ENCODE measurements at regions not wholly inside any gene's neighbourhood (a gene's known extent, or its start where the extent isn't known, plus 50 kb on each side); places are given as distances from the start of the nearest gene placed in this dataset.

- ChIA-PET CTCF (interaction anchor here (0.9 kb wide), 1 partner anchor 199 kb away, joined by 3 read pairs; no protein-coding TSS in a partner anchor), POLR2A (no interaction called here)
- no peak for DNase-seq (ENCODE audit: low read depth, low spot score)
- no peak overlapping the region for H3K4me3 ChIP-seq (ENCODE audit: low read depth, low read length)
- TF ChIP-seq, protein P1, sequence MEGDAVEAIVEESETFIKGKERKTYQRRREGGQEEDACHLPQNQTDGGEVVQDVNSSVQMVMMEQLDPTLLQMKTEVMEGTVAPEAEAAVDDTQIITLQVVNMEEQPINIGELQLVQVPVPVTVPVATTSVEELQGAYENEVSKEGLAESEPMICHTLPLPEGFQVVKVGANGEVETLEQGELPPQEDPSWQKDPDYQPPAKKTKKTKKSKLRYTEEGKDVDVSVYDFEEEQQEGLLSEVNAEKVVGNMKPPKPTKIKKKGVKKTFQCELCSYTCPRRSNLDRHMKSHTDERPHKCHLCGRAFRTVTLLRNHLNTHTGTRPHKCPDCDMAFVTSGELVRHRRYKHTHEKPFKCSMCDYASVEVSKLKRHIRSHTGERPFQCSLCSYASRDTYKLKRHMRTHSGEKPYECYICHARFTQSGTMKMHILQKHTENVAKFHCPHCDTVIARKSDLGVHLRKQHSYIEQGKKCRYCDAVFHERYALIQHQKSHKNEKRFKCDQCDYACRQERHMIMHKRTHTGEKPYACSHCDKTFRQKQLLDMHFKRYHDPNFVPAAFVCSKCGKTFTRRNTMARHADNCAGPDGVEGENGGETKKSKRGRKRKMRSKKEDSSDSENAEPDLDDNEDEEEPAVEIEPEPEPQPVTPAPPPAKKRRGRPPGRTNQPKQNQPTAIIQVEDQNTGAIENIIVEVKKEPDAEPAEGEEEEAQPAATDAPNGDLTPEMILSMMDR (IDR thresholded peaks at IDR 0.05; ENCODE audit: insufficient read depth, low read length, missing control alignments) = no peak
Measured at GRCh38 chr9:21589344-21590056, 107.4 kb upstream of the IFNE start.

- CTCF ChIA-PET = interaction anchor here (0.9 to 2.1 kb wide), 3 partner anchors 198 to 200 kb away, joined by 3 to 11 read pairs (median 7); no protein-coding TSS in a partner anchor
- POLR2A ChIA-PET = interaction anchor here (0.8 kb wide), 2 partner anchors 19 to 99 kb away, joined by 3 read pairs; no protein-coding TSS in a partner anchor
- H3K4me3 ChIP-seq (ENCODE audit: low read depth, low read length) = no peak overlapping the region
- TF ChIP-seq, protein P1 (IDR thresholded peaks at IDR 0.05; ENCODE audit: insufficient read depth, low read length, missing control alignments) = no peak
- DNase-seq (ENCODE audit: low read depth, low spot score) = no peak
Measured at GRCh38 chr9:21590058-21590996, 108.2 kb upstream of the IFNE start.

DNA sequence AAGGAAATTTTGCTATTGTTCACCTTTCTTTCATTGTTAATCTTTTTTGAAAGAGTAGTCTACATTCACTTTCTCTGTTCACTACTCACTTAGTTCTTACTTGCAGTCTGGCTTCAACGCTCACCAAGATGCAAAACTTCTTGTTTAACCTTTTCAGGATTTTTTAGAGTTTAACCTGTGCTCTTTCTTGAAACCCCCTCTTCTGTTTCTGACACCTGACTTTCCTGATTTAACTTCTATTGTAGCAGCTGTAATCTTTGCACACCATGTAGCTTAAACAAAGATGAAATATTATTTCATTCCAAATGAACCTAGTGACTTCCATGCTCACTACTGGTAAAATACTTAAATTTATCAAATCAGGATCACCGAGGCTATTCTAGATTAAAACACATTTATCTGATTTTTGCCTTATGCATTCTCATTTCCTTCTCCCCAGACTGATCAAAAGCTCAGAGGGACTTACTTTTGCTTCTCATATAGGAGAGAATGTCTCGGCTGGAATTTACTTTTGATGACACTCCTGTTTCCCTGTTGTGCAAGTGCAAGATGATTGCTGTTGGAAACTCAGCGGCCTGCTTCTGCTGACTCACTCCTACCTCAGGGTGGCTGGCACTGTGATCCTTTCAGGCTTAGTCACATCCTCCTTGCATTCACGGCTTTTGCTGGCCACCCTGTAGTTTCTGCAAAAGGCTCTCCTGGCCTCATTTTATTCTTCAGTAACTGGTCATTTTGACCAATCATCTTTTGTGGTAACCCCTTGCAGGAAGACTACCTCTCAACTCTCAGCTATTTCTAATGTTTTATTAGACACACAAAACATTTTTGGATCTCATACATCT lies 109.3 kb upstream of the IFNE start:
- peak; percentile 97 for DNase-seq (ENCODE audit: low read depth, low spot score)
- TF ChIP-seq, protein P1 (IDR thresholded peaks at IDR 0.05; ENCODE audit: insufficient read depth, low read length, missing control alignments) = no peak
- CTCF ChIA-PET = interaction anchor here (0.6 to 2.1 kb wide), 4 partner anchors 14 to 273 kb away, joined by 3 to 11 read pairs (median 5); no protein-coding TSS in a partner anchor
- POLR2A ChIA-PET = interaction anchor here (0.8 to 1.3 kb wide), 7 partner anchors 12 to 187 kb away, joined by 3 to 9 read pairs (median 3); no protein-coding TSS in a partner anchor
- H3K4me3 ChIP-seq (ENCODE audit: low read depth, low read length) = peak overlapping the region; percentile 7

GRCh38 chr9:21592063-21592338 lies 109.9 kb upstream of the IFNE start:
- ChIA-PET POLR2A (interaction anchor here (1.0 to 1.3 kb wide), 4 partner anchors 12 to 33 kb away, joined by 3 to 9 read pairs (median 6); no protein-coding TSS in a partner anchor), CTCF (interaction anchor here (0.6 to 2.1 kb wide), 4 partner anchors 14 to 273 kb away, joined by 3 to 11 read pairs (median 5); no protein-coding TSS in a partner anchor)
- TF ChIP-seq, protein P1 (IDR thresholded peaks at IDR 0.05; ENCODE audit: insufficient read depth, low read length, missing control alignments) = no peak
- H3K4me3 ChIP-seq (ENCODE audit: low read depth, low read length) = no peak overlapping the region
- DNase-seq (ENCODE audit: low read depth, low spot score) = no peak

- H3K4me3 ChIP-seq (ENCODE audit: low read depth, low read length) = no peak overlapping the region
- POLR2A ChIA-PET = no interaction called here
- CTCF ChIA-PET = no interaction called here
- TF ChIP-seq, protein P1 (IDR thresholded peaks at IDR 0.05; ENCODE audit: insufficient read depth, low read length, missing control alignments) = no peak
- DNase-seq (ENCODE audit: low read depth, low spot score) = no peak
Measured at GRCh38 chr9:21597284-21597683, 115.2 kb upstream of the IFNE start.

Measured in AG04449 (cell line).